GM23338 (cell line): ENCODE measurements at regions not wholly inside any gene's neighbourhood (a gene's known extent, or its start where the extent isn't known, plus 50 kb on each side); places are given as distances from the start of the nearest gene placed in this dataset.

Experiments used
- EZH2 ChIP-seq: fragments of 200-600 bp; sonication (generic); IDR thresholded peaks from one replicate; pipeline ENCODE4 v1.8.0; 2017; ENCODE audit warnings: antibody characterized with exemption, mild to moderate bottlenecking, low read depth; ENCODE audit not compliant: unreplicated experiment
- EZH2phosphoT487 ChIP-seq: fragments of 200-600 bp; sonication (generic); IDR thresholded peaks from one replicate; pipeline ENCODE4 v1.8.1; 2018; ENCODE audit warnings: antibody characterized with exemption; ENCODE audit not compliant: unreplicated experiment
- ZNF114 ChIP-seq: fragments of 250-450 bp; sonication (Bioruptor Pico); IDR thresholded peaks from 2 replicates; pipeline ENCODE4 v1.5.0; 2020; ENCODE audit warnings: mild to moderate bottlenecking, moderate library complexity
- TF ChIP-seq, protein P1 (sequence below), 2 experiments: fragments of 200-600 bp in 1 of 2; sonication (generic) in 1 of 2; conservative IDR thresholded peaks; 2 replicates each; pipeline versions ENCODE4 v1.5.1 to v1.6.1; 2016 to 2017; ENCODE audit warnings: antibody characterized with exemption in 2 of 2, low read depth in 2 of 2, mild to moderate bottlenecking in 2 of 2, moderate library complexity in 1 of 2
- TF ChIP-seq, protein P2 (sequence below): IDR thresholded peaks from one replicate; pipeline ENCODE4 v1.6.1; 2018; ENCODE audit warnings: antibody characterized with exemption; ENCODE audit not compliant: unreplicated experiment

DNA sequence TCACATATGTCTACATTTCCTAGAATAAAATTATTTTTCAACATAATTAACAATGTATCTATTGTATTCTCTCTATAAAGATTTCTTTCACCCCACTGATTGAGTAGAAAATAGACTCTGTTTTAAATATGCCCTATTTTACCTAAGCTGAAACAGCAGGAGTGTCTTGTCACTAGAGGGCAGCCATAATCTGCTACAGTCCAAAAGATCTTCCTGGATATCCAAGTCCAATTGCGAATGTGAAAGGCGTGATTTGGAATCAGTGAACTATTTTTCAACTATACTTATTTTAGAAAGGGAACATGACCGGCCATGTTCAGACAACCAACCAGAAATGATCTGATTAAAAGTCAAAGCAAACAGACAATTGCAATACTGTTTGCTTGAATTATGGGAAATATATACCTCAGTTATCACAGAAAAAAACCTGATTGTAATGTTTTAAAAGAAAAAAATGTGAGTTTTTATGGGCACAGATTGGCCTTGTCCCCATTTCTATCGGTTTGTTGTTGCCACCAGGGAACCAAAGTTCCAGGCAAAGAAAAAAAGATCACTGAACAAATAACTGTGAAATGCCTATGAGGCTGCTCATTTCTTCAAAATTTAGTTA is 1211.0 kb upstream of the ADGRL4 start:
- TF ChIP-seq, protein P1, sequence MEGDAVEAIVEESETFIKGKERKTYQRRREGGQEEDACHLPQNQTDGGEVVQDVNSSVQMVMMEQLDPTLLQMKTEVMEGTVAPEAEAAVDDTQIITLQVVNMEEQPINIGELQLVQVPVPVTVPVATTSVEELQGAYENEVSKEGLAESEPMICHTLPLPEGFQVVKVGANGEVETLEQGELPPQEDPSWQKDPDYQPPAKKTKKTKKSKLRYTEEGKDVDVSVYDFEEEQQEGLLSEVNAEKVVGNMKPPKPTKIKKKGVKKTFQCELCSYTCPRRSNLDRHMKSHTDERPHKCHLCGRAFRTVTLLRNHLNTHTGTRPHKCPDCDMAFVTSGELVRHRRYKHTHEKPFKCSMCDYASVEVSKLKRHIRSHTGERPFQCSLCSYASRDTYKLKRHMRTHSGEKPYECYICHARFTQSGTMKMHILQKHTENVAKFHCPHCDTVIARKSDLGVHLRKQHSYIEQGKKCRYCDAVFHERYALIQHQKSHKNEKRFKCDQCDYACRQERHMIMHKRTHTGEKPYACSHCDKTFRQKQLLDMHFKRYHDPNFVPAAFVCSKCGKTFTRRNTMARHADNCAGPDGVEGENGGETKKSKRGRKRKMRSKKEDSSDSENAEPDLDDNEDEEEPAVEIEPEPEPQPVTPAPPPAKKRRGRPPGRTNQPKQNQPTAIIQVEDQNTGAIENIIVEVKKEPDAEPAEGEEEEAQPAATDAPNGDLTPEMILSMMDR (conservative IDR thresholded peaks at IDR 0.05; ENCODE audit: low read depth in 2 of 2): peak; percentile 66 to 75
- TF ChIP-seq ZNF114 (no peak), EZH2phosphoT487 (no peak), EZH2 (no peak)
- TF ChIP-seq, protein P2, sequence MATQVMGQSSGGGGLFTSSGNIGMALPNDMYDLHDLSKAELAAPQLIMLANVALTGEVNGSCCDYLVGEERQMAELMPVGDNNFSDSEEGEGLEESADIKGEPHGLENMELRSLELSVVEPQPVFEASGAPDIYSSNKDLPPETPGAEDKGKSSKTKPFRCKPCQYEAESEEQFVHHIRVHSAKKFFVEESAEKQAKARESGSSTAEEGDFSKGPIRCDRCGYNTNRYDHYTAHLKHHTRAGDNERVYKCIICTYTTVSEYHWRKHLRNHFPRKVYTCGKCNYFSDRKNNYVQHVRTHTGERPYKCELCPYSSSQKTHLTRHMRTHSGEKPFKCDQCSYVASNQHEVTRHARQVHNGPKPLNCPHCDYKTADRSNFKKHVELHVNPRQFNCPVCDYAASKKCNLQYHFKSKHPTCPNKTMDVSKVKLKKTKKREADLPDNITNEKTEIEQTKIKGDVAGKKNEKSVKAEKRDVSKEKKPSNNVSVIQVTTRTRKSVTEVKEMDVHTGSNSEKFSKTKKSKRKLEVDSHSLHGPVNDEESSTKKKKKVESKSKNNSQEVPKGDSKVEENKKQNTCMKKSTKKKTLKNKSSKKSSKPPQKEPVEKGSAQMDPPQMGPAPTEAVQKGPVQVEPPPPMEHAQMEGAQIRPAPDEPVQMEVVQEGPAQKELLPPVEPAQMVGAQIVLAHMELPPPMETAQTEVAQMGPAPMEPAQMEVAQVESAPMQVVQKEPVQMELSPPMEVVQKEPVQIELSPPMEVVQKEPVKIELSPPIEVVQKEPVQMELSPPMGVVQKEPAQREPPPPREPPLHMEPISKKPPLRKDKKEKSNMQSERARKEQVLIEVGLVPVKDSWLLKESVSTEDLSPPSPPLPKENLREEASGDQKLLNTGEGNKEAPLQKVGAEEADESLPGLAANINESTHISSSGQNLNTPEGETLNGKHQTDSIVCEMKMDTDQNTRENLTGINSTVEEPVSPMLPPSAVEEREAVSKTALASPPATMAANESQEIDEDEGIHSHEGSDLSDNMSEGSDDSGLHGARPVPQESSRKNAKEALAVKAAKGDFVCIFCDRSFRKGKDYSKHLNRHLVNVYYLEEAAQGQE: no peak
